Hepatocyte (in vitro differentiated cells): ENCODE measurements at regions not wholly inside any gene's neighbourhood (a gene's known extent, or its start where the extent isn't known, plus 50 kb on each side); places are given as distances from the start of the nearest gene placed in this dataset.

ENCODE experiments used
- DNase-seq: peaks from one replicate; pipeline ENCODE4 v3.0.0-alpha.2; 2016; ENCODE audit warnings: low spot score
- H2AFZ ChIP-seq: fragments of 200-600 bp; sonication (generic); 2 replicates; pipeline ENCODE4 v1.6.0; 2016; ENCODE audit warnings: antibody characterized with exemption, mild to moderate bottlenecking
- H3K27ac ChIP-seq: fragments of 200-600 bp; sonication (generic); 2 replicates; pipeline ENCODE4 v1.5.1; 2016; ENCODE audit warnings: mild to moderate bottlenecking
- H3K27me3 ChIP-seq: fragments of 200-600 bp; sonication (generic); 2 replicates; pipeline ENCODE4 v1.6.1; 2016
- H3K36me3 ChIP-seq: fragments of 200-600 bp; sonication (generic); replicated peaks from 2 replicates; pipeline ENCODE4 v1.5.1; 2016; ENCODE audit warnings: low read depth; ENCODE audit not compliant: insufficient read depth
- H3K4me1 ChIP-seq: fragments of 200-600 bp; sonication (generic); 2 replicates; pipeline ENCODE4 v1.5.1; 2016; ENCODE audit warnings: mild to moderate bottlenecking, moderate library complexity; ENCODE audit not compliant: insufficient read depth
- H3K4me2 ChIP-seq: fragments of 200-600 bp; sonication (generic); 2 replicates; pipeline ENCODE4 v1.6.0; 2016
- H3K4me3 ChIP-seq: fragments of 200-600 bp; sonication (generic); 2 replicates; pipeline ENCODE4 v1.5.1; 2016; ENCODE audit warnings: mild to moderate bottlenecking
- H3K79me2 ChIP-seq: fragments of 200-600 bp; sonication (generic); 2 replicates; pipeline ENCODE4 v1.6.0; 2017; ENCODE audit warnings: mild to moderate bottlenecking
- H3K9me2 ChIP-seq: fragments of 200-600 bp; sonication (generic); replicated peaks from 2 replicates; pipeline ENCODE4 v1.6.0; 2017; ENCODE audit warnings: mild to moderate bottlenecking; ENCODE audit not compliant: insufficient read depth
- H3K9me3 ChIP-seq: fragments of 200-600 bp; sonication (generic); 2 replicates; pipeline ENCODE4 v1.5.1; 2016; ENCODE audit warnings: low read depth, mild to moderate bottlenecking
- H4K20me1 ChIP-seq: fragments of 200-600 bp; sonication (generic); 2 replicates; pipeline ENCODE4 v1.6.0; 2016; ENCODE audit warnings: mild to moderate bottlenecking; ENCODE audit not compliant: insufficient read depth, poor library complexity, severe bottlenecking
- EZH2 ChIP-seq: fragments of 200-600 bp; sonication (generic); IDR thresholded peaks from 2 replicates; pipeline ENCODE4 v1.6.1; 2016; ENCODE audit warnings: antibody characterized with exemption, mild to moderate bottlenecking, borderline replicate concordance
- EZH2phosphoT487 ChIP-seq: fragments of 200-600 bp; sonication (generic); IDR thresholded peaks from one replicate; pipeline ENCODE4 v1.6.1; 2018; ENCODE audit warnings: antibody characterized with exemption, mild to moderate bottlenecking, low read depth, moderate library complexity; ENCODE audit not compliant: unreplicated experiment, severe bottlenecking
- WGBS: methylation state at CpG from one replicate; pipeline ENCODE4 v1.1.6; 2016; ENCODE audit warnings: low lambda C conversion rate; ENCODE audit errors: missing lambda C conversion rate; 5-methylcytosine and 5-hydroxymethylcytosine counted together
- TF ChIP-seq, protein P1 (sequence below): fragments of 200-600 bp; sonication (generic); IDR thresholded peaks from 2 replicates; pipeline ENCODE4 v1.5.1; 2016; ENCODE audit warnings: antibody characterized with exemption, mild to moderate bottlenecking; ENCODE audit not compliant: poor library complexity

DNA sequence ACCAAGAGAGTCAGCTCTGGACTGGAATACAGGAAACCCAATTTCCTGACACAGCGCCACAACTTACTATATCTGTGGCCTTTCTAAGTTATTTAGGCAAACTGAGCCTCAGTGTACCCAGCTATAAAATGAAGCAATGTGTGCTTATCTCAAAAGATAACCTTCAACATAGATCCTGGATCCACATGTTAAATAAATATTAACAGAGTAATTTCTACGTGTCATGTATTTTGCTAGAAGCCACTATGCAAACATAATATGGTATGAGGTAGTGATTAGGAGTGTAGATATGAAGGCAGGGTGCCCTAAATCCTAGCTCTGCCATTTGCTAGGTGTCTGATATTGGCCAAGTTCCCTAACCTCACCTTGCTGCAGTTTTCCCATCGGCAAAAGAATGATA, 527.0 kb downstream of the RAB28 start:
- TF ChIP-seq, protein P1, sequence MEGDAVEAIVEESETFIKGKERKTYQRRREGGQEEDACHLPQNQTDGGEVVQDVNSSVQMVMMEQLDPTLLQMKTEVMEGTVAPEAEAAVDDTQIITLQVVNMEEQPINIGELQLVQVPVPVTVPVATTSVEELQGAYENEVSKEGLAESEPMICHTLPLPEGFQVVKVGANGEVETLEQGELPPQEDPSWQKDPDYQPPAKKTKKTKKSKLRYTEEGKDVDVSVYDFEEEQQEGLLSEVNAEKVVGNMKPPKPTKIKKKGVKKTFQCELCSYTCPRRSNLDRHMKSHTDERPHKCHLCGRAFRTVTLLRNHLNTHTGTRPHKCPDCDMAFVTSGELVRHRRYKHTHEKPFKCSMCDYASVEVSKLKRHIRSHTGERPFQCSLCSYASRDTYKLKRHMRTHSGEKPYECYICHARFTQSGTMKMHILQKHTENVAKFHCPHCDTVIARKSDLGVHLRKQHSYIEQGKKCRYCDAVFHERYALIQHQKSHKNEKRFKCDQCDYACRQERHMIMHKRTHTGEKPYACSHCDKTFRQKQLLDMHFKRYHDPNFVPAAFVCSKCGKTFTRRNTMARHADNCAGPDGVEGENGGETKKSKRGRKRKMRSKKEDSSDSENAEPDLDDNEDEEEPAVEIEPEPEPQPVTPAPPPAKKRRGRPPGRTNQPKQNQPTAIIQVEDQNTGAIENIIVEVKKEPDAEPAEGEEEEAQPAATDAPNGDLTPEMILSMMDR: no peak
- TF ChIP-seq EZH2: no peak
- no peak for TF ChIP-seq EZH2phosphoT487
- H3K79me2 ChIP-seq: no peaks in the 10 kb centered on the region
- H4K20me1 ChIP-seq: no peaks in the 10 kb centered on the region
- H2AFZ ChIP-seq: no peak overlapping the region
- no peaks in the 10 kb centered on the region for H3K36me3 ChIP-seq
- H3K4me2 ChIP-seq: peak overlapping the region; percentile 24
- peaks cover 10% of the 10 kb centered on the region for H3K4me1 ChIP-seq
- no peaks in the 10 kb centered on the region for H3K27me3 ChIP-seq
- H3K4me3 ChIP-seq: no peak overlapping the region
- no peaks in the 10 kb centered on the region for H3K9me3 ChIP-seq
- H3K27ac ChIP-seq: no peak overlapping the region
- H3K9me2 ChIP-seq: no peaks in the 10 kb centered on the region
- no peak for DNase-seq
- WGBS: 60% methylated on average over 3 of the region's 3 CpGs

- Histone ChIP-seq H3K9me3 (no peaks in the 10 kb centered on the region), H3K27ac (no peak overlapping the region), H3K4me3 (no peak overlapping the region), H2AFZ (no peak overlapping the region), H3K36me3 (no peaks in the 10 kb centered on the region), H3K4me2 (no peak overlapping the region), H3K4me1 (peaks cover 10% of the 10 kb centered on the region), H4K20me1 (no peaks in the 10 kb centered on the region), H3K27me3 (no peaks in the 10 kb centered on the region), H3K79me2 (no peaks in the 10 kb centered on the region), H3K9me2 (no peaks in the 10 kb centered on the region)
- TF ChIP-seq, protein P1: no peak
- TF ChIP-seq EZH2 (no peak), EZH2phosphoT487 (no peak)
- no peak for DNase-seq
- 50% methylated on average over 2 of the region's 2 CpGs for WGBS
Observed at GRCh38 chr4:12956026-12956425, 528.1 kb downstream of the RAB28 start.

DNA sequence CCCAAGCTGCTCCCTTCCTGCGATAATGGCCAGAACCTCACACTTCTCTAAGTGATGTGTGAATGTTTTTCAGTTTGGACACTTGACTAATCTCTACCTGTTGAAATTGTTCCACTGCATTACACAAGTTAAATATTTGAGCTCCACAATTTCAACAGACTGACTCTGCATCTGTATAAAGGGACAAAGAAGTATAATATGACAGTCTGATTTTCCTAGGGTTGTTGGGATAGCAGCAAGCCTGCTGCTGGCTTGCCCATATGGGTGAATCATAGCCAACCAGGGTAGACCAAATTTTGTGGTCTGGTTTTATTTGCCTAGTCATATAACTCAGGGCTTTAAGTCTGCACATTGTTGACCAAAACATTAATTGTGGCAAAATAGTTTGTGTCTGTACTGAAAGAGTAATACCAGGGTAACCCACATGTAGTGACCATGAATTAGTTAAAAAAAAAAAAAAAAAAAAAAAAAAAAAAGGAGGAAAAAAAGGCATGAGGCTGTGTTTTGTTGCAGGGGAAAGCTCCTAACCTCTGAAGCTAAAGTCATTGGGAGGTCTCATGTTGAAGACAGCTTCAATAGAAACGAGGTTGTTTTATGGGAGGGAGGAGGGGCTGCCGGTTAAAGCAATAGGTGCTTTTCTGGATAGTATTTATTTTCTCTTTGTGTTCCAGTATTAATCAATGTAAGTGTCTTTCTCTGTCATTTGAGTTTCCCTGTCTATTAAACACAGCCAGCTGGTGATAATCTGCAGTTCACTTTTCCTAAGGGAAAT, 534.2 kb downstream of the RAB28 start:
- Histone ChIP-seq H3K9me3 (no peaks in the 10 kb centered on the region), H4K20me1 (no peaks in the 10 kb centered on the region), H3K27ac (no peak overlapping the region), H3K4me1 (no peaks in the 10 kb centered on the region), H3K79me2 (no peaks in the 10 kb centered on the region), H2AFZ (no peak overlapping the region), H3K36me3 (no peaks in the 10 kb centered on the region), H3K27me3 (no peaks in the 10 kb centered on the region), H3K4me3 (no peak overlapping the region), H3K9me2 (no peaks in the 10 kb centered on the region), H3K4me2 (no peak overlapping the region)
- 59% methylated on average over 3 of the region's 3 CpGs for WGBS
- no peak for TF ChIP-seq EZH2phosphoT487
- TF ChIP-seq, protein P1: no peak
- DNase-seq: no peak
